GM19351 (cell line): ENCODE measurements at regions not wholly inside any gene's neighbourhood (a gene's known extent, or its start where the extent isn't known, plus 50 kb on each side); places are given as distances from the start of the nearest gene placed in this dataset.
"Not testable (repeated sequence)": the region's sequence is repeated elsewhere in the genome, so short reads cannot be mapped to it uniquely, and the experiment has no call there.

ENCODE experiments used
- ATAC-seq: cut with Tn5 transposase; IDR thresholded peaks from one replicate; pipeline ENCODE4 v1.9.1; 2021; ENCODE audit warnings: mild to moderate bottlenecking, moderate library complexity; ENCODE audit not compliant: unreplicated experiment

DNA sequence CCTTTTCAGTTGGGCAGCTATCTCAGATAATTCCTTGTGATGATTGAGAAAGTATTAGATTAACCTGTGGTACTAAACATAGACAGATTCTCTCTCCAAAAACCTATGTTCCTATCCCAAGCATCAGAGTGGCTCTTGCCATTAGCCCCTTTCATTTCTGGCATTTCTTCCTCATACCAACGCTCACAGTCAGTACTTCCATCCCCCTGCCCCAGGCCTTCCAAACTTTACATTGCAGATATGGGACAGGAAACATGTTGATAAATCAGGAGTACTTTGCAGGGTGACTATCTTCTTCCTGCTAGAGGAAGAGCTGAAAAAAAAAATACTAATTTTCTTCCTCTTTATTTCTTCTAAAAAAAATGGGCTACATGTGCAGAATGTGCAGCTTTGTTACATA is 442.6 kb upstream of the RGMB start:
- ATAC-seq = no peak

DNA sequence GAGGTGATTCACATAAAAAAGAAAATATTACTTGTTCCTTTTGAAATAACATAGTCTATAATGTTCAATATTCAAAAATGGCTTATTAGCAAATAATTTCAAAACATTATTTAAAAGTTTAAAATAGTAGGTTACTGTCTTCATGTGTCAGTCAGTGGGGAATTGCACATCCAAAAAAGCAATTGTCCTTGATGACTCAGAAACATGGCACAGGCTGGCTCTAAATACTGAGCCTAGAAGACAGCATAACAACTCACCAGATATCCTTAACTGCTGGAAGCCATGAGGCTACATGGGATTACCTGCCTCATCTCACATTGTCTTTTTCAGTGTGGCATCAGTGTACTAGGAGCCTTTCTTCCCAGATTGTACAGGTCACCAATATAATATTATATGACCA is 439.5 kb upstream of the RGMB start:
- no peak for ATAC-seq

DNA sequence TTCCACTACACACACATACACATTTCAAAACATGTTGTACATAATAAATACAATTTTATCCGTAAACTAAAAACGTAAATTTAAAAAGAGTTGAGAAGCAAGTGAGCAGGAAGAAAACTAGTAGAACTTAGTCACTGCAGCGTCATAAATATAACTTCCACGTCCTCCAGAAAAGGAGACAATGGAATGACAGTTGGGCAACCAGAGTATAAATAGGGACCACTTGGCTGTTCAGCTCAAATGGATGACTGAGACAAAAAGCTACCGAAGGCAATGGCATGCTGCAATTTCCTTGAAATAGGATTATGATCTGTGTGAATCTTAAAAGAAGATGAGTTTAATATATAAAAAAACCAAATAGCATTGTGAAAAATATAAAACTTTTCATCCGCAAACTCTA is 438.5 kb upstream of the RGMB start:
- ATAC-seq = no peak

DNA sequence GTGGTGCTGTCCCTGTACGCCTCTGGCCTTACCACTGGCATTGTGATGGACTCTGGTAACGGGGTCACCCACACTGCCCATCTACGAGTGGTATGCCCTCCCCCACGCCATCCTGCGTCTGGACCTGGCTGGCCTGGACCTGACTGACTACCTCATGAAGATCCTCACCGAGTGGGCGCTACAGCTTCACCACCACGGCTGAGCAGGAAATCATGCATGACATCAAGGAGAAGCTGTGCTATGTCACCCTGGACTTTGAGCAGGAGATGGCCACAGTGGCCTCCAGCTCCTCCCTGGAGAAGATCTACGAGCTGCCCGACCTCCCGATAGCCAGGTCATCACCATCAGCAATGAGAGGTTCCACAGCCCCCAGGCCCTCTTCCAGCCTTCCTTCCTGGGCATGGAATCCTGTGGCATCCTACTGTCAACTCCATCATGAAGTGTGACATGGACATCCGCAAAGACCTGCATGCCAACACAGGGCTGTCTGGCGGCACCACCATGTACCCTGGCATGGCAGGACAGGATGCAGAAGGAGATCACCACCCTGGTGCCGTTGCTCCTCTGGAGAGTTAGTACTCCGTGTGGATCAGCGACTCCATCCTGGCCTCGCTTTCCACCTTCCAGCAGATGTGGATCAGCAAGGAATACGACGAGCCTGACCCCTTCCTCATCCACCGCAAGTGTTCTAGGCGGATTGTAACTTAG is 434.2 kb upstream of the RGMB start:
- no peak for ATAC-seq

DNA sequence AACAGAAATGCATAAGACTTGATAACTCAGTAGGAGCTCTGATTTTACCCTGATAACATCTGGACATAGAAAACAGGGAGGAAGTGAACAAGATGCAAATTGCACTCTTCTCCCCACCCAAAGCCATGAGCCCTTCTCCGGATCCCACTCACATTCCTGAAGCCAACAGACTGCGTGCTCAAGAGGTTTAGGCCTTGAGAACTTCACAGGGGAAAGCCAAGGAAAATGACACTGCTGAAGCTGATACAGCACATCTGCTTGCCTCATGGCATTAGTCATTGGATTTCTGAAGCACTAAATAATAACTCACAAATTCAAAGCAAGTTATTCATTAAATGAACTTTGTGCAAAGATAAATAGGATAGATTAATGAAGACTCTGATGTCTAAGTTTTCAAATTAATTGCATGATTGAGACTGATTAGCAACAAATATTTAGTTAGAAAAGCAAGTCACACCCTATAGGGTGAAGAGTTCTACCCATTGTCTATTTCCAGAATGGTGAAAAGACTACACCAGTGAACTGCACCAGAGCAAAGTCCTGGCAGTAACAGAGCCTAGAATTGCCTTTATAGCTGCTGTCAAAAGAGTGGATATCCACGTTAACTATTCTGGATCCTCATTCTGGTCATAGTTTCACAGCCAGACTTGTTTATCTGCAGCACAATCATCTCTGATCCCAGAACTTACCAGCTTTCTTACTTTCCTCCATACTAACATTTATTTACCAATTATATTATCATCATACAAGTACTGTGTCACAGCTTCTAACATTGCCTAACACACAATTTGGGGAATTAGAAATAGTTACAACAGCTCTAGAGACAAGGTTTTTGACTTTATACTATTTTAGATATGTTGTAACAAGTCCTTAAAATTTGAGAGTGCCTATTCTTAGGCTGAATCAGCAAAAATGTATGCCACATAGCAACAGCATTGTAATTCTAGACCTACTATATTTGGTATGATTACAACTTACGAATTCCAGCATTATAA is 432.1 kb upstream of the RGMB start:
- no peak for ATAC-seq

DNA sequence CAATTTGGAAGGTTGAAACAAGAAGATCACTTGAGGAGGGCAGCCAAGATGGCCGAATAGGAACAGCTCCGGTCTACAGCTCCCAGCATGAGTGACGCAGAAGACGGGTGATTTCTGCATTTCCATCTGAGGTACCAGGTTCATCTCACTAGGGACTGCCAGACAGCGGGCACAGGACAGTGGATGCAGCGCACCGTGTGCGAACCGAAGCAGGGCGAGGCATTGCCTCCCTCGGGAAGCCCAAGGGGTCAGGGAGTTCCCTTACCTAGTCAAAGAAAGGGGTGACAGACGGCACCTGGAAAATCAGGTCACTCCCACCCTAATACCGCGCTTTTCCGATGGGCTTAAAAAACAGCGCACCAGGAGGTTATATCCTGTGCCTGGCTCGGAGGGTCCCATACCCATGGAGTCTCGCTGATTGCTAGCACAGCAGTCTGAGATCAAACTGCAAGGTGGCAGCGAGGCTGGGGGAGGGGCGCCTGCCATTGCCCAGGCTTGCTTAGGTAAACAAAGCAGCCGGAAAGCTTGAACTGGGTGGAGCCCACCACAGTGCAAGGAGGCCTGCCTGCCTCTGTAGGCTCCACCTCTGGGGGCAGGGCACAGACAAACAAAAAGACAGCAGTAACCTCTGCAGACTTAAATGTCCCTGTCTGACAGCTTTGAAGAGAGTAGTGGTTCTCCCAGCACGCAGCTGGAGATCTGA is 430.4 kb upstream of the RGMB start:
- ATAC-seq = not testable (repeated sequence)

DNA sequence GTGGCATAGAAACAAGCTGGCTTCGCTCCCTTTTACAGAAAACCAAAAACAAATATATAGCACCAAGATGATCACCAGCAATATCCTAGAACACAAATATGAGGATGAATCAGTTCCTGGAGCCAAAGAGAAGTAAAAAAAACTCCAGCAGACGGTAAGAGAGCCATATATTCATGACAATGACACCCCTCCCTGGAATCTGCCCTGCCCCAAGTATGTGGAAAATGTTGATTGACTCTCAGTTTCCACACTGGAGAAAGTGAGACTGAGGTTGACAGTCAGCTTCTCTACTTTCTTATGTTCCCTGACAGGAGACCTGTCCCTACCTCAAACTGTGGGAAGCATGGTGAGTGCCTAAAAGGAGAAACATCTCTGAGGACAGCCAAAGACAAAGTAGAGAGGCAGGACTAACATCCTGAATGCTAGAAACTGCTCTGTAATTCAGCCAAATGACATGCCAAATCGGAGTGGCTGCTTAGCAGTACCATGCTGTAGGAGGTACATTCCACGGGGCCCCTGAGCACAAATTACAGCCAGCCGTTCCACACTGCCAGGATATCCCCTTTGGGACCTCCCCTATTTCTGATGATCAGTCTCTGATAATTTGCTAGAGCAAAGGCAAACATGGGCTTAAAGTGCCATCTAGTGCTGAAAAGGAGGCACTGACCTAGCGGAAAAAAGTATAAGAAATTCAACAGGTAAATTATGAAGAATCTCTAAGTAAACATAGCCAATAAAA is 424.0 kb upstream of the RGMB start:
- ATAC-seq = no peak

DNA sequence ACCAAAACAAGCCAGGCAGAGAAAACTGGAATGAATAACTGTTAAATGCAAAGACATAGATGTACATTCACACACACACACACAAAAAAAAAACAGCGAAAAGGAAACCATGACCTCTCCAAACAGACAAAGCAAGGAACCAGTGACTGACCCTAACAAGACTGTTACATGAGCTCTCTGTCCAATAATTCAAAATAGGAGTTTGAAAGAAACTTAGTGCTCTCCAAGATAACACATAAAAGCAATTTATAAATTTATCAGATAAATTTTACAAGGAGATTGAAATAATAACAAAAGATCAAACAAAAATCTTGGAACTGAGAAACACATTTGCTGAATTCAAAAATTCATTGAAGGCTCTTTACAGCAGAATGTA is 423.5 kb upstream of the RGMB start:
- no peak for ATAC-seq

DNA sequence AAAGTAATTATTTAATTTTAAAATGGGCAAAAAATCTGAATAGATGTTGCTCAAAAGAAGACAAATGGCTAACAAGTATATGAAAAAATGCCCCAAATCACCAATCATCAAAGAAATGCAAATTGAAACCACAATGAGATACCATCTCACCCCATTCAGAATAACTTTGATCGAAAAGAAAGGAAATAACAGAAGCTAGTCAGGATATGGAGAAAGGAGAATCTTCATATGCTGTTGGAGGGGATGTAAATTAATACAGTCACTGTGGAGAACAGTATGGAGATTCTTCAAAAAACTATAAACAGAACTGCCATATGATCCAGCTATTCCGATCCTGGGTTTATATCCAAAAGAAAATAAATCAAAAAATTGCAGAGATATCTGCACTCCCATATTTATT is 418.5 kb upstream of the RGMB start:
- ATAC-seq = no peak

DNA sequence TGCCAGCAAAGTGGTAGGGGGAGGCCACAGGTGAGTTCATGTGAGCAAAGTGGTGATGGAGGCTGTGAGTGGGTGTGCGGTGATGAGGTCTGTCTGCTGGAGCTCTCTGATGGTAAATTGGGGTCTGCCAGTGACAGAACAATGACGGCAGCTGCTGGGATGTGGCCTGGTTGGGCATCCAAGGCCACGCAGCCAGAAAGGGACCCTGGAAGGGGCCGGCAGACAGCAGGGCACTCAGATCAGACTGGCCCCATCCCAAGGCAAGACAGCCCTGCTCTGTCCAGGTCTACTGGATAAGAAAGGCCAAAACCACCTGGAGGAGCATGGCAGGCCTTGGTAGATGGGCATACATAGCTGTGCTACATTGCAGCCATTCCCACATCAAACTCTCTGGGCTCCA is 412.9 kb upstream of the RGMB start:
- no peak for ATAC-seq

DNA sequence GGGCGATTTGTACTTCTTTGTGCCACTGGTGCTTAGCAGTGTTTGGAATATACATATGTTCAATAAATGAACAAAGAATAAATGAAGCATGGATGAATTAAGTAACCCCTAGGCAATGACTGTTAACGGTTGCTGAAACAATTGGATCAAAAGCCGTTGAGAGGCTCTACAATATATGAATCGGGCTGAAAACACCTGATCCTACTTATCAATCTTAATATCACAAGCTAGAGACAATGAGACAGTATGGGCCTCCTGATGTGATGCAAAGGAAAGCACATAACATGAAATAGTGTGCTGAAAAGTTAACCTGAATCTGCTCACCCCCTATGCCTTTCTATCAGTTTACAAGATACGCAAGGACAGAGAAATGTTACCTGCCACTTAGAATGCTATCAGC is 410.3 kb upstream of the RGMB start:
- ATAC-seq = no peak

DNA sequence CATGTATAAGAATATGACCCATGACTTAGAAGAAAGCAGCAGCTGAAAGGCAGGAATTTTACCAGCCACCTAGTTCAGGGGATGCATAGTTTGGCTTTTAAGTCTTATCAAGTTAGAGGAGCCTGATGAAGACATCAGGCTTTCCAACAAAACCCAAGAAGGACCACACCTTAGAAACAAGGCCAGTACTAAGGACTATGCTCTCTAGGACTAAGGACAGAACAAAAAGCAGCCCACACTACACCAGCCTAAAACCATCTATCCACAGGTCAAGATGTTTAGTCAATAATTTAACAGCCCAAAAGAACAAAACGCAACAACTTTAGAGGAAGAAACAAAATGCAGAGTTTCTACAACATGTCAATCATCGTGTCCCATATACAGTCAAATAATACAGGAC is 408.9 kb upstream of the RGMB start:
- no peak for ATAC-seq

DNA sequence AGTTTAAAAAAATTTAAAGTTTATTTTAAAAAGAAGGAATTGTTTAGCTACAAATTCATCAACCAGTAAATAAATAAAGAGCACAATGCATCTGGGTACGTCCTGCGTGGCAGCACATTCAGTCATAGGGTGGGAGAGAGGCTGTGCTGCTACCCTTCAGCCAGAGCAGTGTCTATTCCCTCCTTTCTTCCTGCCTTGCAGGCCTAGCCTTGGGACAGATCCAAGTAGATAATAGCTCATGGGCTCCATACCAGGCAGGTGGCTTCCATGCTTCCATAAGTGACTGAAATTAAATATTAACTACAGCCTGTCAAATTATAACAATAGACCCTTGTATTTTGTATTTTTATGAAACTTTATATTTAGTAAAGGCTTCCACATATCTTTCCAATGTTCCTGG is 408.3 kb upstream of the RGMB start:
- ATAC-seq = no peak

DNA sequence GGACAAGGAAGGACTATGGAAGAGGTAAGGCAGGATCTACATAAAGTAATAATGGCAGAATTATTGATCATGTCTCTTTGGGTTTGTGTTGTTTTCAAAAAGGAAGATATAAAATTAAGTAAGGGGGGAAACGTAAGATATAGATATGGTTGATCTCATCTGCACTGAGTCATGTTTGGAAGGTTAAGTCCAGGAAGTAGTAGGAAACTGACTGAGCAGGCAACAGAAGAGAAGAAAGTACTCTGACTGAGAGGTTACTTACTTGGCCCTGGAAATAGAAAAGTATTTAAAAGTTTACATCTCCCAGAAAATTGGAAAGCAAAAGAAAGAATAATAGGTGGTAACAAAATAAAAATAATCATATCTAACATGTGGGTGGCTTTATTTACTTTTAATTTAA is 405.3 kb upstream of the RGMB start:
- no peak for ATAC-seq

DNA sequence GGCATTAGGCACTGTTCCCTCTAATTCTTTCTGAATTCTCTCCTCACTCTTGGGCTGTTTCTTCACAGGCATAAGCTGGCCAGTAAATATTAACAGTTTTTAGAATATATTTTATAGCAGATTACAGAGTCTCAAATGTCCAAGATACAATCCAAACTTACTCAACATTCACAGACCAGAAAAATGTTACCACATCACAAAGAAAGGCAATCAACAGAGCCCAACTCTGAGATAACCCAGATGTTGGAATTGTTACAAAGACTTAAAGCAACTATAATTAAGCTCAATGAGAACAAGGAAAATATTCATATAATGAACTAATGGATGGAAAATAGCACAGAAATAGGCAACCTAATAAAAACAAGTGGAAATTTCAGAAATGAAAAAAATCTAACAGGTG is 401.1 kb upstream of the RGMB start:
- no peak for ATAC-seq

DNA sequence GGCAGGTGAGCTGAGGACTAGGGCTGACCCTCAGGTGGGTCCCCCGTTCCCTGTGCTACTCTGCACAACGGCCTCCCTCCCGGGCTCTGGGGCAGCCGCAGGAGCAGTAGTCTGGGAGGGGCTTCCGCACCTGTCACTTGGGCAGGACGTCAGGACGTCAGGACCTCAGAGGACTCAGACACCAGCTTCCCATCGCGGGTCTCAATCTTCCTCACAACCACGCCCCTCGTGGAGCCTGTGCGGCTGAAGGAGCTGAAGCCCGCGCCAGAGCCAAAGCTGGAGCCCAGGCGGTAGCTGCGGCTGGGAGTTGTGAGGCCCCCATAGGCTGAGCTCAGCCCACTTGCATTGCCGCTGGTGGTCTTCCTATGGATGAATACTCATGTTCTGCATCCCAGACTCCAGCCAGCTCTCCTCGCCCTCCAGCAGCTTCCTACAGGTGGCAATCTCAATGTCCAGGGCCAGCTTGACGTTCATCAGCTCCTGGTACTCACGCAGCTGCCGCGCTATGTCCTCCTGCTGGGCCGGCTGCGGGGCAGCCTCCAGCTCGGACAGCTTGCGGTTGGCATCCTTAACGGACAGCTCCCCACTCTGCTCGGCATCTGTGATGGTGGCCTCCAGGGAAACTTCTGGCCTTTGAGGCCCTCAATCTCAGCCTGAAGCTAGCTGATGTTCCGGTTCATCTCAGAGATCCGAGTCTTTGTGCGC is 381.4 kb upstream of the RGMB start:
- no peak for ATAC-seq

DNA sequence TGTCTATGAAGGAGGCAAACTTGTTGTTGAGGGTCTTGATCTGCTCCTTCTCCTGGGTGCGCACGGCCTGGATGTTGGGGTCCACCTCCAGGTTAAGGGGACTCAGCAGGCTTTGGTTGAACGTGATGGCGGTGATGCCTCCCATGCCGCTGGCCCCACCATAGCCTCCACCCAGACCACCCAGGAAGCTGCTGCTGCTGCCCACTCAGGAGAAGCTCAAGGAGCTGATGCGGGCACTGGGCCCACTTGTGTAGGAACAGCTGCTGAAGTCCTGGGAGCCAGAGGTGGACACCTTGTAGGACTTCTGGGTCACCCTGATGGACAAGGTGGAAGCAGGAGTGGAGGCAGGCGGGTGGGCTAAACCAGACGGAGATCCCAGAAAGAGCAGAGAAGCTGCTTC is 380.3 kb upstream of the RGMB start:
- ATAC-seq = not testable (repeated sequence)

DNA sequence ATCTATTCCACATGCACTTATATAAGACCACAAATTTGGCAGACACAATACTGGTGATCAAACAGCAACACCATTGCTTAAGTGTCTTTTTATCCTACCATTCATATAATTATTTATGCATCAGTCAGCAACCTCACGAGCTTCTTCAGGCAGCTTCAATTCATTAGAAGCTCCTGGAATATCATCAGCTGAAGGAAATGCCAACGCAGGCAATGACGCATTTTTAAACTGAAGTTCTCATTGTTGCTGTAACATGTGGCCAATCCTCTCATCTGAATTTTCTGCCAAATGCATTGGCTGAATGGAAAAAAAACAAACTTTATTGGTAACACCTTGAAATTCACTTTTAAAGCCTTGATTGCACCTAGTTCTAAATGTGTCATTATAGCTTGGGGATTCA is 376.4 kb upstream of the RGMB start:
- ATAC-seq = no peak

DNA sequence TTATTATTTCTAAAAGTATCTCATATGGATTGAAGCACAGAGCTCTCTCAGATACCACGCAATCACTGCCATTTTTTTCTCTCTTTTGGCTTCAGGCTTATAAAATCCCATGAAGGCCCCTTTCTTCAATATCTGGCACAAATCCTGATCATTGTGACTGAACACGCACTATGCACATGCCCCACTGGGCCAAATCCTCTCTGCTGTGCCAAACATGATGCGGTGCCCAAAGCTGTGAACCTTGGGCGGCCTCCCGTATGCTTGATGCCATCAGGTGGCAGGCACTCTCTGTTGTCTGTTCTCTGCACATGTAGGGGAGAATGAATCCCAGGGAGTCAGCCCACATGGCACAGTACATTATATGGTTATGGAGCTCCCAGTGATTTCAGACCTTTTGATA is 375.0 kb upstream of the RGMB start:
- ATAC-seq = no peak

DNA sequence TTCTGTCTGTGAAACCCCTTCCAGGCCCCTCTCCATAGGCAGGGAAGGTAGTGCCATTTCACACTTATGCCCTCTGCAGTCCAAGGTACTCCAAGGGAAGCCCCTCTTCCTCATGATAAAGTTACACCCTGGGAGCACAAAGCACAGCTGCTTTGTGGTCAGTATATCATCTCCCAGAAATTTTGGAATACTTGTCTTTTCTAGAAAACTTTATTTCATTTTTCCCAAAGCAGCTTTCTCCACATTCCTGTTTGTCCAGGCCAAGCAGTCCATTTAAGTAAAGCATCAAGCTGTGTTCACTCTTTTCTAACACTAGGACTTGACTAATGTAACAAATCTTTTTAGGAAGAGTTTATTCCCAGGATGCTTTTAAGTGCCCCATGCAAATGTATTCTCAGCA is 371.8 kb upstream of the RGMB start:
- no peak for ATAC-seq
